ENCODE measurements at regions not wholly inside any gene's neighbourhood (a gene's known extent, or its start where the extent isn't known, plus 50 kb on each side); places are given as distances from the start of the nearest gene placed in this dataset.

DNA sequence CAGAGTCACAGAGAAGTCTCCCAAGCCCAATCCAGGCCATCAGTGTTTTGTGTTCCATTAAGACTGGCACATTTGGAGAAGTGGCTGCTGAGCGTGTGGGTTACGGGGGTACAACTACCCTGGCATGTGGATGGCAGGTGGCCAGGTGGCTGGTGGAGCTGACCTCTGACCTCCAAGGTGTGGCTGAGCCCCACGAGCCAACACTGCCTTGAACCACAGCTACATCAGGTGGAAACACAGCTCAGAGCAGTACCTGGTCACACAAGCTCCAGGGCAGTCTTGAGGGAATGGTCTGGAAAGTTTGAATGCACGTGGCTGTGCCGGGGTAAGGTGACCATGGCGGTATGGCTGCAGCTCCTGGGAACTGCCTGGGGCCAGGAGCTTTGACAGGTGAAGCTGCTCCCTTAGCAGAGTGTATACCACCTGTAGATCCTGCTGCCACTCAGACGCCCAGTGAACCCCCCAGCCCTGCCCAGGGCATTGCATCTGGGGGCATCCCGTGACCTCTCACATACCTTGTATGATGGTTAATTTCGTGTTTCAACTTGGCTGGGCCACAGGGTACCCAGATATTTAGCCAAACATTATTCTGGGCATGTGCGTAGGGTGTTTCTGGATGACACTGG is 207.9 kb downstream of the GADD45G start:
- H3F3A ChIP-seq (ENCODE audit: insufficient read depth, low read length): no peaks in the 10 kb centered on the region
- H3K36me3 ChIP-seq (ENCODE audit: insufficient read depth, low read length): no peaks in the 10 kb centered on the region
- H3K9ac ChIP-seq (ENCODE audit: low read length): no peak overlapping the region
- no peak for TF ChIP-seq EZH2 (IDR thresholded peaks at IDR 0.05; ENCODE audit: borderline replicate concordance, low read length)
- TF ChIP-seq, protein P1, sequence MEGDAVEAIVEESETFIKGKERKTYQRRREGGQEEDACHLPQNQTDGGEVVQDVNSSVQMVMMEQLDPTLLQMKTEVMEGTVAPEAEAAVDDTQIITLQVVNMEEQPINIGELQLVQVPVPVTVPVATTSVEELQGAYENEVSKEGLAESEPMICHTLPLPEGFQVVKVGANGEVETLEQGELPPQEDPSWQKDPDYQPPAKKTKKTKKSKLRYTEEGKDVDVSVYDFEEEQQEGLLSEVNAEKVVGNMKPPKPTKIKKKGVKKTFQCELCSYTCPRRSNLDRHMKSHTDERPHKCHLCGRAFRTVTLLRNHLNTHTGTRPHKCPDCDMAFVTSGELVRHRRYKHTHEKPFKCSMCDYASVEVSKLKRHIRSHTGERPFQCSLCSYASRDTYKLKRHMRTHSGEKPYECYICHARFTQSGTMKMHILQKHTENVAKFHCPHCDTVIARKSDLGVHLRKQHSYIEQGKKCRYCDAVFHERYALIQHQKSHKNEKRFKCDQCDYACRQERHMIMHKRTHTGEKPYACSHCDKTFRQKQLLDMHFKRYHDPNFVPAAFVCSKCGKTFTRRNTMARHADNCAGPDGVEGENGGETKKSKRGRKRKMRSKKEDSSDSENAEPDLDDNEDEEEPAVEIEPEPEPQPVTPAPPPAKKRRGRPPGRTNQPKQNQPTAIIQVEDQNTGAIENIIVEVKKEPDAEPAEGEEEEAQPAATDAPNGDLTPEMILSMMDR (IDR thresholded peaks at IDR 0.05; ENCODE audit: low read length): no peak
- no peak overlapping the region for H3K4me2 ChIP-seq (ENCODE audit: low read length)
- H4K20me1 ChIP-seq (ENCODE audit: insufficient read depth, low read length): no peaks in the 10 kb centered on the region
- no peaks in the 10 kb centered on the region for H3K9me3 ChIP-seq (ENCODE audit: low read length)
- H3K9me2 ChIP-seq (ENCODE audit: low read depth, low read length): no peaks in the 10 kb centered on the region
- H3K4me3 ChIP-seq (ENCODE audit: low read depth, low read length, poor library complexity, severe bottlenecking): no peak overlapping the region
- H3K27me3 ChIP-seq (ENCODE audit: insufficient read depth, low read length): 0 out of 2 replicates have a peak, but pooled peaks cover 3% of the 10 kb centered on the region
- no peaks in the 10 kb centered on the region for H3K79me2 ChIP-seq (ENCODE audit: insufficient read depth, low read length)
- no peak overlapping the region for H2AFZ ChIP-seq (ENCODE audit: low read length)
- H3K27ac ChIP-seq (ENCODE audit: low read depth, low read length, poor library complexity, severe bottlenecking): no peak overlapping the region
- H3K4me1 ChIP-seq (ENCODE audit: insufficient read depth, low read length, severe bottlenecking): no peaks in the 10 kb centered on the region

DNA sequence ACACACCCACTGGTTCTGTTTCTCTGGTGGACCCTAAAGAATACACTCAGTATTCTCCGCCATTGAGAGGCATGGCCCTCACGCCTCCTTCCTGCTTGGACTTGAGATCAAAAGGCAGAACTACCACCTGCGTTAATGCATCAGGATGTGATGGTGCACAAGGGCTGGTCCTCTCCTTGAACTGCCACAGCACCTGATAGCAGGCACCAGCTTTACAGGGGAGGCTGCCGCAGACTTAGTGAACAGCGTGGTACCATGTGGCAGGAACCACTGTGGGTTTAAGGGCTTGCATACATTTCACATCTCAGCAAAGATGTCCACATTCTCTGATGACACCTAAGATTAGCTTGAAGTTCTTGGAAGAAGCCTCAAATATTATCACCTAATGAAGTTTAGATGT is 208.7 kb downstream of the GADD45G start:
- TF ChIP-seq EZH2 (IDR thresholded peaks at IDR 0.05; ENCODE audit: borderline replicate concordance, low read length): no peak
- TF ChIP-seq, protein P1 (IDR thresholded peaks at IDR 0.05; ENCODE audit: low read length): no peak
- H3K9ac ChIP-seq (ENCODE audit: low read length): no peak overlapping the region
- no peak overlapping the region for H3K4me3 ChIP-seq (ENCODE audit: low read depth, low read length, poor library complexity, severe bottlenecking)
- no peaks in the 10 kb centered on the region for H3K9me2 ChIP-seq (ENCODE audit: low read depth, low read length)
- no peaks in the 10 kb centered on the region for H4K20me1 ChIP-seq (ENCODE audit: insufficient read depth, low read length)
- H3K4me2 ChIP-seq (ENCODE audit: low read length): no peak overlapping the region
- no peaks in the 10 kb centered on the region for H3K9me3 ChIP-seq (ENCODE audit: low read length)
- H3K4me1 ChIP-seq (ENCODE audit: insufficient read depth, low read length, severe bottlenecking): no peaks in the 10 kb centered on the region
- no peaks in the 10 kb centered on the region for H3F3A ChIP-seq (ENCODE audit: insufficient read depth, low read length)
- H3K79me2 ChIP-seq (ENCODE audit: insufficient read depth, low read length): no peaks in the 10 kb centered on the region
- 0 out of 2 replicates have a peak, but pooled peaks cover 3% of the 10 kb centered on the region for H3K27me3 ChIP-seq (ENCODE audit: insufficient read depth, low read length)
- H2AFZ ChIP-seq (ENCODE audit: low read length): no peak overlapping the region
- no peaks in the 10 kb centered on the region for H3K36me3 ChIP-seq (ENCODE audit: insufficient read depth, low read length)
- no peak overlapping the region for H3K27ac ChIP-seq (ENCODE audit: low read depth, low read length, poor library complexity, severe bottlenecking)

DNA sequence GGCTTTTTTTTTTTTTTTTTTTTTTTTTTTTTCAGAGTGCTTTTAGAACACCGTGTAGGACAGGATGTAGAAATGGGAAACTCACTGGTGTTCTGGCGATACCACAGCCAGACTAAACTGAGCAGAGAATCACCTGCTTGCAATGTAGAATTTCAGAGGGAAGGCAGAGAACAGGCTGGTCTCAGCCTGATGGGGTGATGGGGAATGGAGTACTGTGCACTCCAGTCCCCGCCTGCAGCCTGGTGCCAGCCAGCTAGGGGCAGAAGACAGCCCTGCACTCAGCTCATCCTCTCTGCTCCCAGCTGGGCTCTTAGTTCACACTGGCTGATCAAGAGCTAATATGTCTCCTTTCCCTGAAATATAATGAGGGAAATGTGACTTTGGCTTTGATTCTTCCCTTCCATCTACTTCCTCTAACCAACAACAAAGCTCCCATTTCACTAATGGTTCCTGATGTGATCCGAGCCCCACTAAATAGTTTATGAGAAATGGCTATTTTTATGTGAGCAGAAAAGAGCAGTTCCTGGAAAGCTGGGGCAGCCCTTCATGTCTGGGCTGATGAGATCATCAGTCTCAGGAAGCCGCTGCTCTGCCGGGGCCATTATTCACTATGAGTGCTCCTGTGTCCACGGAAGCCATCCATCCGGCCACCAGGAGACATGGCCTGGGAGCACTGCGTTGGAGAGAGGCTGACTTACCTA is 209.7 kb downstream of the GADD45G start:
- no peaks in the 10 kb centered on the region for H3K4me1 ChIP-seq (ENCODE audit: insufficient read depth, low read length, severe bottlenecking)
- no peaks in the 10 kb centered on the region for H3K79me2 ChIP-seq (ENCODE audit: insufficient read depth, low read length)
- H3K36me3 ChIP-seq (ENCODE audit: insufficient read depth, low read length): no peaks in the 10 kb centered on the region
- H3K9ac ChIP-seq (ENCODE audit: low read length): no peak overlapping the region
- H4K20me1 ChIP-seq (ENCODE audit: insufficient read depth, low read length): no peaks in the 10 kb centered on the region
- TF ChIP-seq, protein P1 (IDR thresholded peaks at IDR 0.05; ENCODE audit: low read length): no peak
- no peak for TF ChIP-seq EZH2 (IDR thresholded peaks at IDR 0.05; ENCODE audit: borderline replicate concordance, low read length)
- H2AFZ ChIP-seq (ENCODE audit: low read length): no peak overlapping the region
- H3K4me3 ChIP-seq (ENCODE audit: low read depth, low read length, poor library complexity, severe bottlenecking): no peak overlapping the region
- H3K27me3 ChIP-seq (ENCODE audit: insufficient read depth, low read length): 0 out of 2 replicates have a peak, but pooled peaks cover 3% of the 10 kb centered on the region
- H3K9me2 ChIP-seq (ENCODE audit: low read depth, low read length): no peaks in the 10 kb centered on the region
- H3F3A ChIP-seq (ENCODE audit: insufficient read depth, low read length): no peaks in the 10 kb centered on the region
- no peak overlapping the region for H3K27ac ChIP-seq (ENCODE audit: low read depth, low read length, poor library complexity, severe bottlenecking)
- H3K9me3 ChIP-seq (ENCODE audit: low read length): no peaks in the 10 kb centered on the region
- no peak overlapping the region for H3K4me2 ChIP-seq (ENCODE audit: low read length)

Data from OCI-LY1 (cell line).